WI38 (cell line): ENCODE measurements at regions not wholly inside any gene's neighbourhood (a gene's known extent, or its start where the extent isn't known, plus 50 kb on each side); places are given as distances from the start of the nearest gene placed in this dataset.

Source experiments
- H3K4me3 ChIP-seq: 2 replicates; pipeline ENCODE4 v1.5.1; 2011; ENCODE audit warnings: low read depth, mild to moderate bottlenecking, control low read depth, low read length
- CTCF ChIP-seq: IDR thresholded peaks from 2 replicates; pipeline ENCODE4 v1.5.1; 2012; ENCODE audit warnings: low read depth, mild to moderate bottlenecking, control low read depth, low read length

GRCh38 chr7:81170291-81170690 lies 251.4 kb upstream of the SEMA3C start:
- TF ChIP-seq CTCF: no peak
- no peak overlapping the region for H3K4me3 ChIP-seq

GRCh38 chr7:81167934-81168333 lies 249.1 kb upstream of the SEMA3C start:
- no peak overlapping the region for H3K4me3 ChIP-seq
- no peak for TF ChIP-seq CTCF

- TF ChIP-seq CTCF: no peak
- H3K4me3 ChIP-seq: no peak overlapping the region
These were observed 246.2 kb upstream of the SEMA3C start for GRCh38 chr7:81165070-81165469.

GRCh38 chr7:81162771-81163525 lies 244.1 kb upstream of the SEMA3C start:
- no peak for TF ChIP-seq CTCF
- H3K4me3 ChIP-seq: no peak overlapping the region

GRCh38 chr7:81162234-81162633 lies 243.4 kb upstream of the SEMA3C start:
- no peak overlapping the region for H3K4me3 ChIP-seq
- no peak for TF ChIP-seq CTCF

GRCh38 chr7:81161451-81162075 lies 242.7 kb upstream of the SEMA3C start:
- TF ChIP-seq CTCF: no peak
- H3K4me3 ChIP-seq: no peak overlapping the region

GRCh38 chr7:81159402-81159801 lies 240.6 kb upstream of the SEMA3C start:
- TF ChIP-seq CTCF: no peak

More at GRCh38 chr7:81159402-81159801, 240.6 kb upstream of the SEMA3C start:
- no peak overlapping the region for H3K4me3 ChIP-seq
